Common myeloid progenitor, CD34-positive (primary cell): ENCODE measurements at regions not wholly inside any gene's neighbourhood (a gene's known extent, or its start where the extent isn't known, plus 50 kb on each side); places are given as distances from the start of the nearest gene placed in this dataset.

ENCODE experiments used
- CTCF ChIA-PET: fragments of 350-600 bp; sonication (Branson Sonifier 250); formaldehyde crosslinking; loops from one replicate; lab custom pipeline; 2021; ENCODE audit warnings: antibody characterized with exemption; lab: Charles Lee
- POLR2A ChIA-PET: fragments of 350-600 bp; sonication (Branson Sonifier 250); formaldehyde crosslinking; loops from one replicate; lab custom pipeline; 2021; ENCODE audit warnings: antibody characterized with exemption; lab: Charles Lee
- DNase-seq, 3 donors: peaks; one replicate each; pipeline versions ENCODE4 v3.0.0 to v3.0.0-alpha.2; 2013
- H3K27ac ChIP-seq, 2 experiments: 1 replicate in 1 of 2; 2 replicates in 1 of 2; pipeline ENCODE4 v1.7.0; 2013; ENCODE audit warnings: inconsistent platforms in 2 of 2, low read length in 2 of 2, mild to moderate bottlenecking in 2 of 2, low read depth in 1 of 2, moderate library complexity in 1 of 2; ENCODE audit not compliant: severe bottlenecking in 2 of 2, insufficient read depth in 1 of 2, poor library complexity in 1 of 2
- H3K27me3 ChIP-seq, 5 experiments: replicated peaks in 2 of 5; 1 replicate in 3 of 5; 2 replicates in 2 of 5; pipeline versions ENCODE4 v1.6.1 to v1.7.0; 2013; ENCODE audit warnings: low read length in 4 of 5, mild to moderate bottlenecking in 2 of 5, moderate library complexity in 2 of 5, inconsistent platforms in 1 of 5; ENCODE audit not compliant: insufficient read depth in 5 of 5, control insufficient read depth in 4 of 5
- H3K36me3 ChIP-seq, 4 experiments: 1 replicate in 2 of 4; 2 replicates in 2 of 4; pipeline versions ENCODE4 v1.6.1 to v1.7.0; 2013; ENCODE audit warnings: low read length in 3 of 4, control low read depth in 1 of 4, mild to moderate bottlenecking in 1 of 4; ENCODE audit not compliant: control insufficient read depth in 4 of 4, insufficient read depth in 4 of 4
- H3K4me1 ChIP-seq, 4 experiments: 1 replicate in 3 of 4; 2 replicates in 1 of 4; pipeline versions ENCODE4 v1.6.1 to v1.7.1; 2013; ENCODE audit warnings: low read length in 3 of 4, mild to moderate bottlenecking in 3 of 4, control low read depth in 1 of 4, inconsistent platforms in 1 of 4, moderate library complexity in 1 of 4; ENCODE audit not compliant: control insufficient read depth in 4 of 4, insufficient read depth in 4 of 4; ENCODE audit errors: control extremely low read depth in 1 of 4
- H3K4me3 ChIP-seq, 7 experiments: 1 replicate in 4 of 7; 2 replicates in 3 of 7; pipeline versions ENCODE4 v1.5.1 to v1.7.0; 2013; ENCODE audit warnings: mild to moderate bottlenecking in 7 of 7, low read length in 6 of 7, moderate library complexity in 6 of 7, inconsistent platforms in 2 of 7, low read depth in 2 of 7, control low read depth in 1 of 7; ENCODE audit not compliant: insufficient read depth in 4 of 7, control insufficient read depth in 1 of 7; ENCODE audit errors: extremely low read depth in 1 of 7
- H3K9me3 ChIP-seq, 5 experiments: 1 replicate in 4 of 5; 2 replicates in 1 of 5; pipeline versions ENCODE4 v1.6.1 to v1.7.1; 2013; ENCODE audit warnings: low read length in 4 of 5, mild to moderate bottlenecking in 2 of 5, inconsistent platforms in 1 of 5, low read depth in 1 of 5, moderate library complexity in 1 of 5; ENCODE audit not compliant: control insufficient read depth in 4 of 5, insufficient read depth in 2 of 5; ENCODE audit errors: control extremely low read depth in 1 of 5
- WGBS: methylation state at CpG from one replicate; pipeline ENCODE4 v1.1.5; 2013; ENCODE audit not compliant: insufficient coverage; 5-methylcytosine and 5-hydroxymethylcytosine counted together

DNA sequence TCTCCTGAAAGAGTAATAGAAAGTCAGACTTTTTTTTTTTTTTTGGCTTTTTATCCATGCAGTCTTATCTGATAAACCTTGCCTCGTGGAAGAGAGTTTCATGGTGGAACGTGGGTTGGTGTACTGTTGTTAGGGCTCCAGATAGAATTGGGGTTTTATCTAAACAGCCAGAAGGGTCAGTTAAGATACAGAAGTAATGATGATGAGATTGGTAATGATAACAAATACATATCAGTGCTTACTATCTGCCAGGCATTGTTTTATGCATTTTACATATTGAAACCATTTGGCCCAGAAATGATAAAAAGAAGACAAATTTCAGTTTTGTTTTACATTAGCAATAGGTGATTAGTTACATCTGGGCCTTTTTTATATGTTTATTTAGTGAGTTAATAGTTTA is 372.8 kb upstream of the PRICKLE1 start:
- Histone ChIP-seq H3K9me3 (no peaks in the 10 kb centered on the region), H3K4me3 (no peak overlapping the region), H3K4me1 (peaks cover 0 to 1% (median 0%) of the 10 kb centered on the region in 4 experiments), H3K27me3 (no peaks in the 10 kb centered on the region), H3K27ac (no peak overlapping the region), H3K36me3 (no peaks in the 10 kb centered on the region)
- ChIA-PET CTCF (no interaction called here), POLR2A (no interaction called here)
- DNase-seq: no peak
- WGBS: no CpG with 5 or more reads among the region's 2 CpGs

DNA sequence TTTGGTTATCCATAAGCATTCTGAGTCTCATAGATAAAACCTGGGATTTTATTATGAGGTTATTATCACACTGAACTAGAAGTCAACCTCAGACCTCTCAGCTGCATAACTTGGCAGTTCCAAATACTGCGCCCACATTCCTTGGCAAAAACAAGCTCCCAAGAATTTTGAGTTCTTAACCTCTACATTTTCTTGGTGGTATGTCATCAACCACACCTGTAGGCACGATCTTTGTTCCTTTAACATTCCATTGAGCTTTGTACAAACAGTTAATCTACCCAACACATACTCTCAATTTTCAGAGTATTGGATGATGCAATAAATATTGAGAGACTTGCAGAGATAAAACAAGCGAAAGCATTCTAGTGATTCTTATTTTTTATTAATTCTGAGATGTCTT is 371.8 kb upstream of the PRICKLE1 start:
- CTCF ChIA-PET: no interaction called here
- H3K4me1 ChIP-seq: peaks cover 0 to 1% (median 0%) of the 10 kb centered on the region in 4 experiments
- no peak for DNase-seq
- no peak overlapping the region for H3K4me3 ChIP-seq
- H3K27ac ChIP-seq: no peak overlapping the region
- 100% methylated on average over 1 of the region's 3 CpGs for WGBS
- H3K27me3 ChIP-seq: no peaks in the 10 kb centered on the region
- POLR2A ChIA-PET: no interaction called here
- H3K9me3 ChIP-seq: no peaks in the 10 kb centered on the region
- H3K36me3 ChIP-seq: no peaks in the 10 kb centered on the region

DNA sequence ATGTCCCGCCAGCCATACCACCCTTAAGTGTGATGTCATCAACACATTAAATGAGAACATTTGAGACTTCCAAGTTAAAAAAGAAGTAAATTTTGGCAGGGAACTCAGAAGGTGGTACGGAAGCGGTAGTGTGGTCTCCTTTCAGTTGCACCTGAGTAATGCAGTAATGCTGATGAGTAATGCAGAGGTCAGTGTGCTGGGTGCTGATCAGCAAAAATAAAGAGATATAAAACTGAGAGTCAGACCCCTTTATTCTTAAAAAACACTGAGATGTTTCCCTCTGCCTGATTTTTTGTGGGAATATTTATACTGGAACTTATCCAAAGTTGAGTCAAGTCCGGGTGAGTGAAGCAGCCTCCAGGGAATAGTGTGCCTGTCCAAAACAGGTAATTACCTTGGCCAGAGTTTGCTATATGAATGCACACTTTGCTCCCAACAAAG is 370.6 kb upstream of the PRICKLE1 start:
- Histone ChIP-seq H3K4me3 (no peak overlapping the region), H3K36me3 (no peaks in the 10 kb centered on the region), H3K9me3 (no peaks in the 10 kb centered on the region), H3K4me1 (peaks cover 0 to 3% (median 0%) of the 10 kb centered on the region in 4 experiments), H3K27ac (no peak overlapping the region), H3K27me3 (no peaks in the 10 kb centered on the region)
- POLR2A ChIA-PET: no interaction called here
- 100% methylated on average over 3 of the region's 4 CpGs for WGBS
- no peak for DNase-seq
- CTCF ChIA-PET: no interaction called here

DNA sequence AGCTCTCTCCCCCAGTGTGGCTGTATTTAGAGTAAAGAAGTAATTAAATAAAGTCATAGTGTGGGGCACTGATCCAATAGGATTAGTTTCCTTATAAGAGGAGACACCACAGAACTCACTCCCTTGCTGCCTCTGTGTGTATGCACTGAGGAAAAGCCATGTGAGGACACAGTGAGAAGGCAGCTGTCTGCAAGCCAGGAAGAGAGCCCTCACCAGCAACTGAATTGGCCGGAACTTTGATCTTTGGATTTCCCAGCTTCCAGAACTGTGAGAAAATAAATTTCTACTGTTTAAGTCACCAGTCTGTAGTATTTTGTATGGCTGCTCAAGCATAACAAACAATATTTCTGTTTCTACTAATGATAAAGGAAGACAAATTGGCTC is 368.7 kb upstream of the PRICKLE1 start:
- DNase-seq: no peak
- no peaks in the 10 kb centered on the region for H3K27me3 ChIP-seq
- POLR2A ChIA-PET: no interaction called here
- no peak overlapping the region for H3K4me3 ChIP-seq
- no peaks in the 10 kb centered on the region for H3K36me3 ChIP-seq
- WGBS: 100% methylated on average over 1 of the region's 1 CpG
- H3K9me3 ChIP-seq: no peaks in the 10 kb centered on the region
- CTCF ChIA-PET: no interaction called here
- peaks cover 0 to 3% (median 0%) of the 10 kb centered on the region in 4 experiments for H3K4me1 ChIP-seq
- no peak overlapping the region for H3K27ac ChIP-seq

DNA sequence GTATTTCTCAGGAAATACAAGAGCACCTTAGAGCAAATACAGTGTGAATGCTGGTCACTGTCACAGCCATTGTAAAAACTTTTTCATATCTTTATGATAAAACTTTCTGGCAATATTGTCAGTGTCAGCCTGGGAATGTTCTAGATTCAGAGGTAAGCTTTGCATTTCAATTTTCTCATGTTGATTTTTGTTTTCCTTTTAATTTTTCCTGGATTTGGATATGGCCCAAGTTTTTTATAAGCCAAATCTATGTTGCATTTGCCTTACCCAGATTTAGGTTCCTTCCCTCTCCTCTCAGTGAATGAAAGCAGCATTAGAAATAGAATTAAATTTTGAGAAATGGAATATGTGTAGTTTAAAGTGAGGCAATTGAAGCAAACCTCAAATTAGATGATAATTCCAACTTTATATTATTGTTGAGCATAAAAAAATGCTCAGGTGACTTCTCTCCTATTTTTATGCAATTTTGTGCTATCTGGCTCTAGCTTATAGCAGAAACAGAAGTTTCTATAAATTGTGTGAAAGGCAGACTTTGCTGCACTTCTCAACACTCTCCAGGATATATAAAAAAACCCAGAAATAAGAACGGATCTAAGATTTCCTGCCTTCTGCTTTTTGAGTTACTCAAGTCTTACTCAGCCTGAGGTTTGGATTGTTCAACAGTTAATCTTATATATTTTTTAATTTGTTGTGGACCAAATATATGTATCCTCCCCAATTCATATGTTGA is 368.2 kb upstream of the PRICKLE1 start:
- peak in 1 of 3 donors; percentile 1 for DNase-seq
- Histone ChIP-seq H3K27me3 (no peaks in the 10 kb centered on the region), H3K4me1 (peaks cover 0 to 3% (median 0%) of the 10 kb centered on the region in 4 experiments), H3K36me3 (no peaks in the 10 kb centered on the region), H3K9me3 (no peaks in the 10 kb centered on the region), H3K27ac (no peak overlapping the region), H3K4me3 (no peak overlapping the region)
- ChIA-PET POLR2A (no interaction called here), CTCF (no interaction called here)
- WGBS: no CpG with 5 or more reads among the region's 1 CpG

DNA sequence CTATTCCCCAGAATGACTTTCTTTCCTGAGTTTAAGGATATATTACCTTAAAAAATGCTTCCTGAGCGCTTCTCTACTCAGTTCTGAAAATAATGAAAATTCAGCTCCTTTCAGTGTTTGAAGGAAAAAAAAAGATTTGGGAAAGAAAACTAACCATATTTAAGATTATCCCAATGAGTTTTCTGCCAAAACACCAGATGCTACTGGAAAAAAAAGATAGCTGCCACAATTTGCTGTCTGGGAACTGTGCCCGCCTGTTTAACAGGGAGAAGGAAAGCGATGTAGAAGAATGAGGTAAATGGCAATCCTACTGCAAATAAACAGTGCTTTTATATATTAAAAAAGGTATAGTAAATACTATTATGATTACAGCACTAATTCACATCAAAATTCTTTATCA is 367.6 kb upstream of the PRICKLE1 start:
- Histone ChIP-seq H3K27me3 (no peaks in the 10 kb centered on the region), H3K9me3 (no peaks in the 10 kb centered on the region), H3K4me3 (no peak overlapping the region), H3K27ac (no peak overlapping the region), H3K36me3 (no peaks in the 10 kb centered on the region), H3K4me1 (peaks cover 0 to 3% (median 0%) of the 10 kb centered on the region in 4 experiments)
- DNase-seq: no peak
- CTCF ChIA-PET: no interaction called here
- no CpG with 5 or more reads among the region's 3 CpGs for whole genome bisulfite sequencing
- POLR2A ChIA-PET: no interaction called here

DNA sequence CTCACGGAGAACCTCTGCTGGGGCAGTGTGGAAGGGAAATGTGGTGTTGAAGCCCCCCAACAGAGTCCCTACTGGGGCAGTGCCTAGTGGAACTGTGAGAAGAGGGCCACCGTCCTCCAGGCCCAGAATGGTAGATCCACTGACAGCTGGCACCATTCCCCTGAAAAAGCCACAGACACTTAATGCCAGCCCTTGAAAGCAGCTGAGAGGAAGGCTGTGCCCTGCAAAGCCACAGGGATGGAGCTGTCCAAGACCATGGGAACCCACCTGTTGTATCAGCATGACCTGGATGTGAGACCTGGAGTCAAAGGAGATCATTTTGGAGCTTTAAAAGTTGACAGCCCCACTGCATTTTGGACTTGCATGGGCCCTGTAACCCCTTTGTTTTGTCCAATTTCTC is 363.5 kb upstream of the PRICKLE1 start:
- Histone ChIP-seq H3K36me3 (no peaks in the 10 kb centered on the region), H3K27ac (no peak overlapping the region), H3K9me3 (no peaks in the 10 kb centered on the region), H3K4me1 (peaks cover 0 to 3% (median 0%) of the 10 kb centered on the region in 4 experiments), H3K27me3 (no peaks in the 10 kb centered on the region), H3K4me3 (no peak overlapping the region)
- 93% methylated on average over 2 of the region's 2 CpGs for WGBS
- ChIA-PET CTCF (no interaction called here), POLR2A (no interaction called here)
- DNase-seq: no peak
